Stimulated activated CD4-positive, alpha-beta T cell treated with anti-CD3 and anti-CD28 coated beads, TNF-alpha, amount 100 ng/mL, for 48 hours (primary cell): ENCODE measurements at regions not wholly inside any gene's neighbourhood (a gene's known extent, or its start where the extent isn't known, plus 50 kb on each side); places are given as distances from the start of the nearest gene placed in this dataset.

Experiments
- DNase-seq, 3 donors: peaks; one replicate each; pipeline ENCODE4 v3.0.0-alpha.2; 2020; ENCODE audit warnings: low read depth in 3 of 3

GRCh38 chr2:41395692-41396091 is 652.1 kb upstream of the PKDCC start:
- DNase-seq = no peak

- no peak for DNase-seq
These were observed 648.3 kb upstream of the PKDCC start for GRCh38 chr2:41399437-41400087.

- DNase-seq = no peak
These were observed 647.6 kb upstream of the PKDCC start for GRCh38 chr2:41400088-41400665.

GRCh38 chr2:41405441-41405840 is 642.4 kb upstream of the PKDCC start:
- no peak for DNase-seq

- no peak for DNase-seq
These were observed 638.5 kb upstream of the PKDCC start for GRCh38 chr2:41409328-41409727.

GRCh38 chr2:41410011-41410410 is 637.8 kb upstream of the PKDCC start:
- no peak for DNase-seq

- DNase-seq = no peak
These were observed 633.9 kb upstream of the PKDCC start for GRCh38 chr2:41413813-41414485.

GRCh38 chr2:41414486-41415230 is 633.2 kb upstream of the PKDCC start:
- DNase-seq = no peak

- no peak for DNase-seq
These were observed 630.3 kb upstream of the PKDCC start for GRCh38 chr2:41417511-41417910.

GRCh38 chr2:41420219-41420618 is 627.6 kb upstream of the PKDCC start:
- no peak for DNase-seq

- DNase-seq = no peak
These were observed 626.9 kb upstream of the PKDCC start for GRCh38 chr2:41420872-41421271.

GRCh38 chr2:41431756-41432155 is 616.1 kb upstream of the PKDCC start:
- no peak for DNase-seq

GRCh38 chr2:41432459-41432858 is 615.4 kb upstream of the PKDCC start:
- DNase-seq = no peak

- DNase-seq = no peak
These were observed 612.8 kb upstream of the PKDCC start for GRCh38 chr2:41434991-41435390.

- DNase-seq = no peak
These were observed 605.9 kb upstream of the PKDCC start for GRCh38 chr2:41441958-41442357.

- DNase-seq = no peak
These were observed 602.0 kb upstream of the PKDCC start for GRCh38 chr2:41445865-41446264.

GRCh38 chr2:41446266-41446665 is 601.6 kb upstream of the PKDCC start:
- no peak for DNase-seq

GRCh38 chr2:41448221-41448620 is 599.6 kb upstream of the PKDCC start:
- DNase-seq = no peak

GRCh38 chr2:41457026-41457425 is 590.8 kb upstream of the PKDCC start:
- DNase-seq = no peak

- DNase-seq = no peak
These were observed 587.2 kb upstream of the PKDCC start for GRCh38 chr2:41460661-41461060.

- DNase-seq = no peak
These were observed 583.4 kb upstream of the PKDCC start for GRCh38 chr2:41464395-41464794.

- no peak for DNase-seq
These were observed 571.9 kb upstream of the PKDCC start for GRCh38 chr2:41475959-41476358.

- no peak for DNase-seq
These were observed 565.2 kb upstream of the PKDCC start for GRCh38 chr2:41482659-41483058.
